GM19239 (cell line): ENCODE measurements at regions not wholly inside any gene's neighbourhood (a gene's known extent, or its start where the extent isn't known, plus 50 kb on each side); places are given as distances from the start of the nearest gene placed in this dataset.
"Not testable (repeated sequence)": the region's sequence is repeated elsewhere in the genome, so short reads cannot be mapped to it uniquely, and the experiment has no call there.

Experiments used
- DNase-seq: peaks from one replicate; pipeline ENCODE4 v3.0.0; 2011; ENCODE audit warnings: low spot score; ENCODE audit not compliant: insufficient read length
- FAIRE-seq: peaks from 2 replicates; lab custom pipeline; 2011; peaks lifted over from hg19 to GRCh38; lab: Jason Lieb, UNC

GRCh38 chr2:129488376-129488775 lies 491.1 kb upstream of the RAB6C start:
- DNase-seq (no peak), FAIRE-seq (no peak)

DNA sequence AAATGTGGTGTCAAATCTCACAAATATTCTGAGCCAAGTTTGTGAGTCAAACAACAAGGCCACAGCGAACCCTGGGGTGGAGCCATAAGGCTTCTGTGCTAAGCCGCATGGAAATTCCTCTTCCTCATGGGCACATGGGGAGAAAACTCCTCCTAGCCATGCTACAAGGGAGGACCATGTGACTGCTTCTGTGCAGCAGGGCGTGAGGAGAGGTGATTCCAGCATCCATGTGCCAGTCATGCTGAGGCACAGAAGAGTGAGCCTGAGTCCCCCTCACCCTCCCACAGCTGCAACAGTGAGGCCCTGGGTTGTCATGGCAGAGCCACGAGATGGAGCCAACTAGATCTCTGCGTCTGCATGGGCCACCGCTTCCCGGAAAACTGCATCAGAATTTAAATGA lies 488.8 kb upstream of the RAB6C start:
- no peak for DNase-seq
- FAIRE-seq = no peak

- FAIRE-seq (no peak), DNase-seq (no peak)
Measured at GRCh38 chr2:129491308-129491707, 488.2 kb upstream of the RAB6C start.

- no peak for DNase-seq
- no peak for FAIRE-seq
Measured at GRCh38 chr2:129492548-129492947, 486.9 kb upstream of the RAB6C start.

GRCh38 chr2:129499747-129500146 lies 479.7 kb upstream of the RAB6C start:
- FAIRE-seq (no peak), DNase-seq (no peak)

- FAIRE-seq = no peak
- no peak for DNase-seq
Measured at GRCh38 chr2:129502781-129503180, 476.7 kb upstream of the RAB6C start.

DNA sequence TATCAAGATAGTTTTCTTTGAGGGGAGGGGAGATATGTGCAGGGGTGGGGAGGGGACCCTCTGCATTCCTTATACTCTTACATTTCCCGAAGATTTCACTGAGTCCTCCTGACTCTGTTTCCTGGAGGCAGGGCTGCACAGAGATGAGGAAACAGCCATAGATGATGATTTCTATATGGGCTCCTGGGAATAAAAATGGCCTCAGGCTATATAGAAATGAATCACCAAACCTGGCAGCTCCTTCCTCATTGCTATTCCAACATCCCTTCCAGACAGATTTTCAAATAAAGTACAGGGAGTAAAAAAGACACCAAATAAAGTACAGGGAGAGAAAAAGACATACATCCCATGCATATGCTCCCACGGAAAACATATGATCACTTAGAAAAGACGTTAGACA lies 474.8 kb upstream of the RAB6C start:
- FAIRE-seq = no peak

DNA sequence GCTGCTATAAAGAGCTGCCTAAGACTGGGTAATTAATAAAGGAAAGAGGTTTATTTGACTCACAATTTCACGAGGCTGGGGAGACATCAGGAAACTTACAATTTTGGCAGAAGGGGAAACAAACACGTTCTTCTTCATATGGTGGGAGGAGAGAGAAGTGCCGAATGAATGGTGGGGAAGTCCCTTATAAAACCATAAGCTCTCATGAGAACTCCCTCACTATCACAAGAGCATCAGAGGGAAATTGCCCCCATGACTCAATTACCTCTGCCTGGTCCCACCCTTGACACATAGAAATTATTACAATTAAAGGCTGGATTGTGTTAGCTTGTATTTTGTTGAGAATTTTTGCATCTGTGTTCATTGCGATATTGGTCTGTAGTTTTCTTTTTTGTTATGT lies 460.5 kb upstream of the RAB6C start:
- FAIRE-seq = no peak

More for the DNA sequence above, 474.8 kb upstream of the RAB6C start:
- DNase-seq = no peak

GRCh38 chr2:129532158-129532557 lies 447.3 kb upstream of the RAB6C start:
- FAIRE-seq, DNase-seq: not testable (repeated sequence)

More for the DNA sequence above, 460.5 kb upstream of the RAB6C start:
- no peak for DNase-seq

DNA sequence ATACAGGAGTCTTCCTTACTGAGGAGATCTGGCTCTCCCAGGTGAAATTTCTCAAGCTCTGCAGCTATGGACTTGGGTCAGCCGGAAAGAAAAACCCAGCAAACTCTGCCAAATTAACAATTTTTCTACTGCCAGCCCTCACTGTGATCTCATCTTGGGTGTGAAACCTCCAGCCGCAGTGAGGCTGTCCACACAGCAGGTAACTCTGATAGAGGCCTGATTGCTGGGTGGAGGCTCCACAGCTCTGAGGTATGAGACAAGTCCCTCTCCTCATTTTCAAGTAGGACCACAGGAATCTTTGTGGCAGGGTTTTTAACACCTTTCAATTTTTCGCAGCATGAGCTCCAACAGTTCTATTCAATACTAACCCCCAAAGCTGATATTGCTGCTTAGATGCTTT lies 430.6 kb upstream of the RAB6C start:
- no peak for FAIRE-seq

GRCh38 chr2:129550536-129550935 lies 428.9 kb upstream of the RAB6C start:
- DNase-seq = no peak
- FAIRE-seq = no peak

More for the DNA sequence above, 430.6 kb upstream of the RAB6C start:
- DNase-seq = no peak

DNA sequence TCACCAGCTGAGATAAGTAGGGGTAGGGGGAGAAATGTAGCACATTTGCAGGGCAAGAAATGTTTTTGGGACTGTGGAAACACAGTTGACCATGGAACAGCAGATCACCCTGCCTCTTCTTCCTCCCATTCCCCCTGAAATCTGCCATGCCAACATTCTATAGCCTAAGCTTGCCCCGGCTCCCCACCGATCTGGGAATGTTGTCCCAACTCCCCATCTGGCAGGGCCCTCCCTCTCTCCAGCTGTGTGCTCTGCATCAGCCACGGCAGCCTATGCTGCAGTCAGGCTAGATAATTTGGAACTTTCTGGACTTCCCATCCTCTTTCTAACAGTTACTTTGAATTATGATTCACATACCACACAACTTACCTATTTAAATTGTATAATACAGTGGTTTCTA lies 425.1 kb upstream of the RAB6C start:
- DNase-seq (no peak), FAIRE-seq (no peak)

DNA sequence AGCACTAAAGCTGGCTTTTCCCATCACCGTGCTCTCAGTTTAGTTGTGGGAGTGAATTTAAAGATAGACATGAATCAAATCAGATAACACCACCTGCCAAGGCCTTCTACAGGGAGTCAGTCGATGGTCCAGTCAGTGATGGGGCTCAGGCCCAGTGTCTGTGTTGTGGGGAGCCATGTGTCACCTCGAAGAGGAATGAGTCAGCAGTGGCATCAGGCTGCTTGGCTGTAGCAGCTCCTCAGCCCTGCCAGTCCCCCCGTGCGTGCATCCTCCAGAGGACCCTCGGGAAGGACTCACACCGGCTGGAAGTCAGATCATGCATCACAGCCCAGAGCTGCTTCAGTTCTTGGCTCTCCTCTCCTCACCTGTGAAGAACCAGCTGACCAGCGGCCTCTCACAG lies 420.4 kb upstream of the RAB6C start:
- FAIRE-seq = no peak

DNA sequence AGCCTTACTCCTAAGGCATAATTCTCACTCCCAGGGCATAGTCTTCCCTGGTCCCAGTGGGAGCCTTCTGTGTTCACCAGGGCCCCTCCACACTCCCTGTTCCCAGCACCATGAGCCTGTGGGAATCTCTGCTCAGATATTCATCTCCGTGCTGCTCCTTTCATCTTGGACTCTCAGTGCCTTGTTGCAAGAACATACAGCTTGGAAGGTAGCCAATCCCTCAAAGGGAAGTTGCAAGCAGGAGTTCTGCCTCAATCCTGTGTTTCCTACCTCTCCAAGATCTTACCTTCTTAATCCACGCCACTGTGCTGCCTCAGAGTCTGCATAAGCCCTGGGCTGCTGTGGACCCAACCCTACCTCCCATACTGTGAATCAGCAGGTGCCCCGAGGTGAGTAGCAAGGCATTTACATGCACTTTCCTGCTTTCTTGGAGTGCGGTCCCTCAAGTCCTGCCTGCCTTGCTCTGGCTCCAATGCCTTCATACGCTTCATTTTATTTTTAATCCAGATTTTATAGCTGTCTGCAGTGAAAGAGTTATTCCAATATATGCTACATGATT lies 413.8 kb upstream of the RAB6C start:
- no peak for DNase-seq
- no peak for FAIRE-seq

More for the DNA sequence above, 420.4 kb upstream of the RAB6C start:
- no peak for DNase-seq

DNA sequence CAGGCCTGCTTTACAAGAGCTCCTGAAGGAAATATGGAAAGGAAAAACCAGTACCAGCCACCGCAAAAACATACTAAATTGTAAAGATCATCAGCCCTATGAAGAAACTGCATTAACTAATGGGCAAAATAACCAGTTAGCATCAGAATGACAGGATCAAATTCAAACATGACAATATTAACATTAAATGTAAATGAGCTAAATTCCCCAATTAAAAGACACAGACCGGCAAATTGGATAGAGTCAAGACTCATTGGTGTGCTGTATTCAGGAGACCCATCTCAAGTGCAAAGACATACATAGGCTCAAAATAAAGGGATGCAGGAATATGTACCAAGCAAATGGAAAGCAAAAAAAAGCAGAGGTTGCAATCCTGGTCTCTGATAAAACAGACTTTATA lies 408.7 kb upstream of the RAB6C start:
- FAIRE-seq, DNase-seq: not testable (repeated sequence)

GRCh38 chr2:129575431-129575830 lies 404.0 kb upstream of the RAB6C start:
- DNase-seq (no peak), FAIRE-seq (no peak)

- FAIRE-seq = no peak
- no peak for DNase-seq
Measured at GRCh38 chr2:129575880-129576279, 403.6 kb upstream of the RAB6C start.

GRCh38 chr2:129580001-129580400 lies 399.5 kb upstream of the RAB6C start:
- FAIRE-seq = no peak
- DNase-seq = no peak

DNA sequence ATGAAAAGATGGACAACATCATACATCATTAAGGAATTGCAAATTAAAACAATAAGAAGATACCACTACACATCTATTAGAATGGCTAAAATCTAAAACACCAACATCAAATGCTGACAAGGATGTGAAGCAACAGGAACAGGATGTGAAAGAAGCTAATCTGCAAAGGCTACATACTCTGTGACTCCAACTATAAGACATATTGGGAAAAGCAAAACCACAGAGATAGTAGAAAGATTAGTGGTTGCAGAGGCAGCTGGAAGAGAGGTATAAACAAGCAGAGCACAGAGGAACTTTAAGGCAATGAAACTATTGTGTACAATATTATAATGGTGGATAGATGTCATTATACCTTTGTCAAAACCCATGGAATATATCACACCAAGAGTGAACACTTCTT lies 393.7 kb upstream of the RAB6C start:
- FAIRE-seq = no peak
- no peak for DNase-seq

GRCh38 chr2:129587426-129588064 lies 391.9 kb upstream of the RAB6C start:
- DNase-seq (no peak), FAIRE-seq (no peak)

GRCh38 chr2:129604560-129604959 lies 374.9 kb upstream of the RAB6C start:
- DNase-seq (no peak), FAIRE-seq (no peak)

GRCh38 chr2:129605646-129606045 lies 373.8 kb upstream of the RAB6C start:
- FAIRE-seq = no peak

More at GRCh38 chr2:129605646-129606045, 373.8 kb upstream of the RAB6C start:
- DNase-seq = no peak
